Osteocyte (in vitro differentiated cells): ENCODE measurements at regions not wholly inside any gene's neighbourhood (a gene's known extent, or its start where the extent isn't known, plus 50 kb on each side); places are given as distances from the start of the nearest gene placed in this dataset.

ENCODE experiments used
- DNase-seq: peaks from one replicate; pipeline ENCODE4 v3.0.0; 2021; ENCODE audit warnings: mixed read lengths; ENCODE audit not compliant: unreplicated experiment; ENCODE audit errors: extremely low spot score
- H3K27ac Mint-ChIP-seq: one replicate; pipeline ENCODE4 v1.8.0; 2021; ENCODE audit warnings: mild to moderate bottlenecking, mixed read lengths; ENCODE audit not compliant: unreplicated experiment
- H3K27me3 Mint-ChIP-seq: one replicate; pipeline ENCODE4 v1.8.0; 2021; ENCODE audit warnings: mixed read lengths; ENCODE audit not compliant: unreplicated experiment
- H3K36me3 Mint-ChIP-seq: one replicate; pipeline ENCODE4 v1.8.0; 2021; ENCODE audit warnings: mixed read lengths; ENCODE audit not compliant: unreplicated experiment
- H3K4me1 Mint-ChIP-seq: one replicate; pipeline ENCODE4 v1.8.0; 2021; ENCODE audit warnings: mixed read lengths; ENCODE audit not compliant: unreplicated experiment
- H3K4me3 Mint-ChIP-seq: one replicate; pipeline ENCODE4 v1.8.0; 2021; ENCODE audit warnings: mild to moderate bottlenecking, moderate library complexity, mixed read lengths; ENCODE audit not compliant: unreplicated experiment
- H3K9me3 Mint-ChIP-seq: one replicate; pipeline ENCODE4 v1.8.0; 2021; ENCODE audit warnings: mixed read lengths; ENCODE audit not compliant: unreplicated experiment
- CTCF ChIP-seq: fragments of 200-600 bp; sonication (generic); IDR thresholded peaks from 2 replicates; pipeline ENCODE4 v1.5.0; 2021; ENCODE audit warnings: antibody characterized with exemption, mild to moderate bottlenecking, moderate library complexity

- Mint-ChIP-seq H3K4me3 (no peak overlapping the region), H3K9me3 (no peaks in the 10 kb centered on the region), H3K4me1 (no peaks in the 10 kb centered on the region), H3K27me3 (no peaks in the 10 kb centered on the region), H3K36me3 (no peaks in the 10 kb centered on the region), H3K27ac (no peak overlapping the region)
- DNase-seq: no peak
- no peak for TF ChIP-seq CTCF
Measured at GRCh38 chr5:63128018-63128417, 549.4 kb downstream of the LRRC70 start.

- DNase-seq: no peak
- no peak for TF ChIP-seq CTCF
- Mint-ChIP-seq H3K9me3 (no peaks in the 10 kb centered on the region), H3K27ac (no peak overlapping the region), H3K4me1 (no peaks in the 10 kb centered on the region), H3K36me3 (no peaks in the 10 kb centered on the region), H3K27me3 (no peaks in the 10 kb centered on the region), H3K4me3 (no peak overlapping the region)
Measured at GRCh38 chr5:63127054-63127453, 548.4 kb downstream of the LRRC70 start.

- H3K36me3 Mint-ChIP-seq: no peaks in the 10 kb centered on the region
- H3K4me1 Mint-ChIP-seq: no peaks in the 10 kb centered on the region
- H3K4me3 Mint-ChIP-seq: no peak overlapping the region
- H3K9me3 Mint-ChIP-seq: no peaks in the 10 kb centered on the region
- no peaks in the 10 kb centered on the region for H3K27me3 Mint-ChIP-seq
- peak; percentile 37 for TF ChIP-seq CTCF
- H3K27ac Mint-ChIP-seq: no peak overlapping the region
- no peak for DNase-seq
Measured at GRCh38 chr5:63125862-63126261, 547.2 kb downstream of the LRRC70 start.

GRCh38 chr5:63125392-63125791 lies 546.8 kb downstream of the LRRC70 start:
- Mint-ChIP-seq H3K27ac (no peak overlapping the region), H3K27me3 (no peaks in the 10 kb centered on the region), H3K4me1 (no peaks in the 10 kb centered on the region), H3K4me3 (no peak overlapping the region), H3K9me3 (no peaks in the 10 kb centered on the region), H3K36me3 (no peaks in the 10 kb centered on the region)
- no peak for TF ChIP-seq CTCF
- no peak for DNase-seq

GRCh38 chr5:63124266-63124665 lies 545.6 kb downstream of the LRRC70 start:
- Mint-ChIP-seq H3K9me3 (no peaks in the 10 kb centered on the region), H3K4me1 (no peaks in the 10 kb centered on the region), H3K27me3 (no peaks in the 10 kb centered on the region), H3K36me3 (no peaks in the 10 kb centered on the region), H3K4me3 (no peak overlapping the region), H3K27ac (no peak overlapping the region)
- no peak for TF ChIP-seq CTCF
- DNase-seq: no peak
